Activated T-cell treated with anti-CD3 and anti-CD28 coated beads for 4 hours (primary cell): ENCODE measurements at regions not wholly inside any gene's neighbourhood (a gene's known extent, or its start where the extent isn't known, plus 50 kb on each side); places are given as distances from the start of the nearest gene placed in this dataset.

Source experiments
- DNase-seq: peaks from one replicate; pipeline ENCODE4 v3.0.0-alpha.2; 2020

DNA sequence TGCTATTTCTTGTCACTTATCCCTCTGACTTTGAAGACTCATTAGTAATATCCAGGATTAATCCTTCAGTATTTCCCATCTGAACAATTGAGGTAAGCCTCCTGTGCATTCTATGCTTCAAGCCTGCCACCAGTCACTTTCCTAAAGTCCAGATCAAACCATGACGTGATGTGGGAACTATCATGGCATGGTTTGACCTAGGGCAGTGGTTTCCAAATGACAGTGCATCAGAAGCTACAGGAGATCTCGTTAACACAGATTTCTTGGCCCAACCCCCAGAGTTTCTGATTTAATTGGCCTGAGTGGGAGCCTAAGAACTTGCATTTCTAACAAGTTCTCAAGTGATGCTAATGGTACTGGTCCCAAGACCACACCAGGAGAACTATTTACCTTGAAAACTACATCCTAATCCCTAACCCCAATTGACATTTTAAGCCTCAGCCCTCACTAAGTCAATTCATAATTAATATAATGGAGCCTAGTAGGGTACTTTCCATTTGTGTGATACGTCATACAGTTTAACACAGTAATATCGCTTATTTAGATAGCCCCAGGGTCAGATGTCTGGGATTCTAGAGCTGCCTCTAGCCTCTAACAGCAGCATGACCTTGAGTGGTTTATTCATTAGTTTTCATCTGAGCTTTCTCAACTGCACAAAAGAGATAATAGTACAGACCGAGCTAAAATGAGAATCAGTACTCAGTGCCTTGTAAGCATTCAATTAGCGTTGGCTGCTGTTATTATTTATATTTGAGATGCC is 907.6 kb downstream of the TFAP2A start:
- no peak for DNase-seq

DNA sequence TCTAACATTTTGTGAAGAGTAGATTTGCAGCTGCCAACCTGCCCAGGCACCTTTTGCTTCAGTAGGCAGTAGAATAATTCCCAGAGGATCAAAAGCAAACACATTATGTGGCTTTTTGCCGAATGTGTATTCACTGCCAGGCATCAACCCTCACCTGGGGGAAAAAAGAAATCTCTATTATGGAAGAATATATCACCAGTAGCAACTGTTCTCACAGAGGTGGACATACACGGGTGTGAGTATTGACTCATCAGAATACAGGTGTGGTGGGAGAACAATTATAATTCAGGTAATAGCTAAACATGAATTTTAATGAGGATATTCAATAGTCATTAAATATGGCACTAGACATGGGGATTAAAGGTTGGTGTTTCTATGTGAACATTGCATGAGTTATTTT is 910.7 kb downstream of the TFAP2A start:
- DNase-seq: no peak

DNA sequence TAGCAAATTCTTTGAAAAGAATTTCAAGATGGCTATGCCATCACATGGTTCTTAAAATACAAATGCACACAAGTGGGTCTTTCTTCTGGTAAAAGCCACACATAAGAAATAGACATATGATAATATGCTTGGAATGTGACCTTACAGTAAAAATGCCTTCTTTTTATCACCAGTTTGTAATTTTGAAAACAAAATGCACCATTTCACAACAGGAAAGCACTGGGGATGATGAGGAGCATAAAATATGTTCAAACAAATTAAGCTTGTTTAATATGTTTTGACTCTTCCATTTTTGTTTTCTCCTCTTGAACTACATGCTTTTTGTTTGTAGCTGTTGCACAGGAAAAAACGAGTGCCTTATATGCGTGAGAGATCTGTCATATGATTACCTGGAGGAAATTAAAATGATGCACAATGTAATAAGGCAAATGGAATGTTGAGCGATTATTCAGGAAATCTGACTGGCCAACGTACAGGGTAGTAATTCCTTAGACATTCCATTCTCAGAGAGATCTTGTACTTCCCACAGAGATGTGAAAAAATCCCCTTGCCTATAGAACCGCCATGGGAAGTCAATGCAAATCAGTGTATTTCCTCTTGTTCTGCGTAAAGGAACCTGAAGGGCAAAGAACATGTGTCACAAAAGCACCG is 911.6 kb downstream of the TFAP2A start:
- DNase-seq: no peak

DNA sequence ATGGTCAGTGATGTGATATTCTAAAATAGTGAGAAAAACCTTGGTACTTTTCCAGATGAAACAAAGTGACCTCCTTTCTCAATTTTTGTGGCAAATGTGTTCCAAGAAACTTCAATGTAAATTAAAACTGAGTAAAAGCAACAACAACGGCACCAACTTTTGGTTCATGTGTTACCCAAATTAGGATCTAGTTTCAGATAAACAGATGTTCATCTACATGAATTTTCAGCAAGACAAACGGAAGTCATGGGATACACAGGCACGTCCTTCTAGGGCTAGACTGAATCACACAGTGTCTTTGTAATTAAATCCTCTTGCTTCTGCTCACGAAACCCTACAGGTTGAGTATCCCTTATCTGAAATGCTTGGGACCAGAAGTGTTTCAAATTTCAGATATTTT is 915.2 kb downstream of the TFAP2A start:
- no peak for DNase-seq

DNA sequence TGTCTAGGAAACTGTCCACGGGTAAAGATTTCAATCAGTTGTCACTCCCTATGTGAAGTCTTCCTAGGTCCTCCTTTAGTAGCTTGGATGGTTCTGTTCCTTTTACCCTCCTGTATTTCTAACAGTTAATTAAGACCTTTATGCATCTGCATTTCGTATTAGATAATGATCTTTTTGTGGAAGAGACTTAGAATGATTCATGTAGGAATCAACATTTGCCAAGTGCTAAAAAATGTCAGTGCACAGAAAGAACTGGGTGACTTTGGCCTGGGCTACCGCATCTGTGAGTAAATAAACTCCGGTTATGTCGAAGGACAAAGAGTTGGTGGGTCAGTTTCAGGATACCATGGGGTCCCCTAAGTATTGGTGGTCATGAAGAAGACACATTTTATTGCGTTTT is 918.0 kb downstream of the TFAP2A start:
- DNase-seq: no peak

DNA sequence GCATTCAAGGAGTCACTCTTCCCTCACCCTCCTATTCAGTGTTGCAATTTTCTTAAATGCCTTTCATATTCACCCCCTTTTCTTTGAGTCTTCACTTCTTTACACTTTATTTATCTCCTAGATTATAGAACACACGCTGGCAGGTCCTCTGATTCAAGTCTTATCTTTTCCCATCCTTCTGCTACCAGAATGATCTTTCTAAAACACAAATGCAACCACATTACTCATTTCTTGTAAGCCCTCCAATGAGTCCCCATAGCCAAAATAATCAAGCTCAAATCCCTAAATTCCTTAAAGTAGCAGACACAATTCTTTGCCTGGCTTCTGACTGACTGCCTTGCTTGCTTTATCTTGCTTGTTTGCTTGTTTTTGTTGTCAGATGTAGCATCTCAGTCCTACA is 920.0 kb downstream of the TFAP2A start:
- DNase-seq: no peak

DNA sequence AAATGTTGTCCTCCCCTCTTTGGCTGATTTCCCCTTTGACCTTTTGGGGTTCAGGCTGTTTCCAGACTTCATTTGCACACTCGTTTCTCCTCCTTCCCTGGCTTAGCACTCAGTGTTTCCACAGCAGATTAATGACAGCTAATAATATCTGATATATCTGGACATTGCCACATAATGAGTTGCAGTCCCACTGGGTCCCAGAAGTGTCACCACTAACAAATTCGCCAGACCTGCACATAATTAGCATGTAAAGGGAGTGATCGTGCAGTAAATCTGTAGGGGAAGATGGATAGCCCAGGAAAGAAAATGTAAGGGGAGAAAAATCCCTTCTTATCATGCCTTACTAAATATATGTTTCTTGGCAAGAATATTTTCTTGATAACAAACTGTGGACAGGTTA is 922.1 kb downstream of the TFAP2A start:
- no peak for DNase-seq

DNA sequence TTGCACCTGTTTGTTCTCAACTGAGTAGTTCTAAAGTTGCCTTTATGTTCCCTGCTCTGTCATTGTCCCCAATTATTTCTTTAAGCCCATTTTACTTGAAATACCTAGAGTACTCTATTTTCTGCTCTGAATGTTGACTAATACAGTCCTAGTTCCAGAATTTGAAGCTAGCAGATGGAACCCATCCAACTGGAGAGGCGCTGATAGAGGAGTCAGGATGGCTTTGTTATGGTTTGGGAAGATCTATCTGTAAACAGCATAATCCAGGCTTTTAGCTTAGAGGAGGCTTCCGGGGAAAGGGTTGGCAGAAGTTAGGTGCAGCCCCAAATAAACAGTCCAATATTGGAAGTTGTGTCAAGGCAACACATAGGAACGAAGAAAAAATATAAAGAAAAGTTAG is 927.7 kb downstream of the TFAP2A start:
- DNase-seq: no peak

DNA sequence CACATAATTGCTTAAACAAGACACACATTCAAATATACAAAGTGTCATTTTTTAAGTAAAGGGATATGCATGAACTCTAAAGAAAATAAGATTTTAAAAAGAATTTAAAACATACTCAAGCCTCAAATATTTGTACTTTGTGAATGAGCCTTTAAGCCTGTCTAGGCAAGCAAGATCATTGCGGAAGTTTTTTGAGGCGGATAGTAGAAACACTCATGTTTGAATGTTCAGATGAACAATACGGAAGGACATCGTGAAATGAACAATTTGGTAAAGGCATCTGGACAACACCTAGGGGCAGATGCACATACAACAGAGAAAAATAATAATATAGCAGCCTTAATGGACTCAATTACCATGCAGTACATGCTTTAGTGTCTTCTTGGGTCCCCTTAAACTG is 928.9 kb downstream of the TFAP2A start:
- DNase-seq: no peak

DNA sequence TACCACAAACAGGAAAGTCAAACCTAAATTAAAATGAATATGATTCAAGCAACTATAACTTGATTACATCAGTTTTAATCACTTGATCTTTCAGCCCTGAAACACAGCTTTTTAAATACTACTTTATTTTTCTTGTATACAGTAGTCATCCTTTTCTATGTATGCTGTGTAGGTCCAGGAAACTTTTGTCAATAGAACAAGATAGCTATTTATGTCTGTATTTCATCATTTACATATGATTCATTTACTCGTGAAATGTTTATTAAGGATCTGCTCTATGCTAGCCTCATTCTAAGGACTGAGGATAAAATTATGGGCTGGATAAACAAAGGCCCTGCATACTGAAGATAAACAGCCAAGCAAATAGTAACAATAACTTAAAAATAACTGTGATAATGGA is 930.2 kb downstream of the TFAP2A start:
- DNase-seq: no peak

DNA sequence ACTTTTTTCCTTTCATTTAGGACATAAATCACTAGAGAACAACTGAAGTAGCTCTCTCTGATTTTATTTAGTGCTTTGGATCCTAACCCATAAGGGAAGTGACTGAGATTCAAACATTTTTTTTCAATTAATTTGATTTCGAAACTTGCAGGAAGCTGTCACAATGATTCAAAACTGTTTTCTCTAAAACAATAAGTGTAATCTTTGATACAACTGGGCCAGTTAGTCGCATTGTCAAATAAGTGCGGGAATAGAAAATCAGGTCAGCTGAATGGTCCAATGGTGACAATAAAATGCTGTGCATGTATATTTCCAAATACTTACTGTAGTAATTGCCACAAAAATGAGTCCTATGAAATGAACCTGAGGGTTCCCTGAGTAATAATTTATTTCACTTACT is 930.8 kb downstream of the TFAP2A start:
- DNase-seq: no peak

DNA sequence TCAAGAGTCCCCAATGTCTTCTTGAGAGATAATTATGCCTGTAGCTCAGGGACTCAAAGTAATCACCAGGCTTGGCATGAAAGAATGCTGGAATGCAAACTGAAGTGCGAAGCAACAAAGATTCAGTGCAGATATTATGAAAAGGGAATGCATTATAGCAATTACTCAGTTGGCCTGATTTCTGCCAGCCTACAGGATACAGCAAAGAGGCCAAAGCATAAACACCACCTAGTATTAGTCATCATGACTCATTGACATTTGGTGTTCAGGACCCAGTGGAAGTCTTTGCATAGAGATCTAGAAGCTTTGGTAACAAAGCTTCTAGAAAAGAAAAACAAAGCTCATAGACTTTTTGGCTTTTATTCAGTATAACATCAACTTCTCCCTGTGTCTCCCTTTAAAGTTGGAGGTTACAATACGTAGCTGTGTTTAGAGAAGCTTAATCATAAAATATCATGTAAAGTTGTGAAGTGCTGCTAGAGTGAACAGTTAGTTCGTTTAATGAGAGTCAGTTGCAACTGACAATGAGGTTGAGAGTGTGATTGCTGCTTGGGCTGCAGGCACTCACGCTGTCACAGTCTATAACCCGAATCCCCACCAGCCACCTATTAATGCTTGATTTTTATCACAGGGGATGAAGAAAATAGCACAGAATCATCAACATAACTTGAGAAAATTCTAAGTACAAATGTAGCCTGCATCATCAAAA is 932.7 kb downstream of the TFAP2A start:
- DNase-seq: no peak

DNA sequence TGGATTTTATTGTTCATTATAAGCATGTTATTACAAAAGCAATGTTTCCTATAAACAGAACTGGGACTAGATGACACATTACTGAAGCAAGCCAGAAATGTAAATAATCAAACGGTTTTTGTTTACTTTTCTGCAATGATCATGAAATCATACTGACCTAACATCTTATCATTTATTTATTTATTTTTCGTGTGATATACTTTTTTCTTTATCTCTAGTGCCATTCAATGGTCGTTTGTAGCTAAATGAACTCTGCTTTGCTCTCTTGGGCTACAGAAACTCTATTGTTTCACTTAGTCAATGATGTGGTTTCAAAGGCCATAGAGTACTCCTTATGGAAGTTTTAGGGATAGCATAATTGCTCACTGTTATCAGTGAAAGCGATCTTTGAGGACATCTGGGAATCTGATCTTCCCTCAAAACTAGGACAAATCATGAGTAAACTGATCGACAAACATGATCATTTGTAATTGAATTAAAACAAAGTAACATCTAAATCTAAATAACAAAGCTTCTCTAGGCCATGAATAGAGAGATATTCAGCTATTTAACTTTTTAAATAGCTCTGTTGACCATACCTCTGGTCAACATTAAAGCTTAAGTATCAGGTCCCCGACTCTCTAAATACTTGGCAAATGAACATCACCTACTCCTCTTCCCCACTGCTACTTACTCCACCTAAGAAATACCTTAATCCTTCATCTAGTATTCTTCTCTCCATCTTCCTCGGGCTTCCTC is 933.4 kb downstream of the TFAP2A start:
- no peak for DNase-seq

DNA sequence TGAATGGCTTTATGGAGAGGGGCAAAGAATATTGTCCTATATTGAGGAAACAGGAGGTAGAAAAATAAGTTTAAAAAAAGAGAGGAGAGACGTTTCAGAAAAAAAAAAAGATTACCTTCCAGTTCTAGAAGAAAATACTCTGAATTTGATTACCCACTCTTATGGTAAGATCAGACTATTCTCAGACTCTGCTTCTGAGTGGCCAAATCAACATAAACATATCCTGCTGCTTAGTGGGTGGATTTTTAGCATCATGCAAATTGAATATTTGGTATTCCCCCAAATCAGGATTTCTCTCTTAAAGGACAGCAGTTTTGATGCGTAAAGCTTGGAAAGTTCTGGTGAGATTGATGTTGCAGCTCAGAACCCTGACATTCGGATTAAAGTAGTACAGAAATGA is 946.6 kb downstream of the TFAP2A start:
- no peak for DNase-seq

DNA sequence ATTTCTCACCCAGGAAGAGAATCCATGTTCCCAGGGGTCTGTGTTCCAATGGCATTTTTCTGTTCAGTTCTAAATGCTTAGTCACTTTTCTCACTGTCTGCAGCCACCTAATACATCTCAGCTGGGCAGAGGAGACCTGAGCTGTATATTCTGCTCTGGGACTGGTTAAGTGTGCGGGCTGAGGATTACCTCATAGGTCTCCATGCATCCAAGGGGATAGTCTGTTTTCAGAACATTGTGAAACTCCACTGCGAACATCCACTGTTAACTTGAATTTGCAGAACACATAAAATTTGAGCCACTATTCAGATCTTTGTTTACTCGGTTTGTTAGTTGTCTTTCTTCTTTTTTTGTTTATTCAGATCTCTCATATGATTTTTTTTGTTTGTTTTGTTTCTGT is 947.1 kb downstream of the TFAP2A start:
- no peak for DNase-seq

DNA sequence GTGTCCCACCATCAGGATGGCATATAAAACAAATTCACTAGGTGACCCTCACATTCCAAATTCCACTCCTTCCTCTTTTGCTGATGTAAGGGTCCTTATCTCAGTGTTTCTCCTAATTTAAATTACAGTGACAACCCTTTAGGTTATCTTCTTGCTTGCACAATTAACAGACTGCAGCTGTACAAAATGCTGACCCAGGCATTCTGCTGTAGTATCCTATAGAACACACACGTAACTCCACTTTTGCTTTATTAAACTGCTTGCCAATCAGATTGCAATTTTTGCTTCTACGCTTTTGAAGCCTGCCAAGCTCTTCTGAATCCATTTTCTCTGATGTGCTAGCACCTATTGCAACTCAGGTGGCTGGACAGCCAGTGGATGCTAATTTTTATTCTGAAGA is 950.3 kb downstream of the TFAP2A start:
- no peak for DNase-seq

DNA sequence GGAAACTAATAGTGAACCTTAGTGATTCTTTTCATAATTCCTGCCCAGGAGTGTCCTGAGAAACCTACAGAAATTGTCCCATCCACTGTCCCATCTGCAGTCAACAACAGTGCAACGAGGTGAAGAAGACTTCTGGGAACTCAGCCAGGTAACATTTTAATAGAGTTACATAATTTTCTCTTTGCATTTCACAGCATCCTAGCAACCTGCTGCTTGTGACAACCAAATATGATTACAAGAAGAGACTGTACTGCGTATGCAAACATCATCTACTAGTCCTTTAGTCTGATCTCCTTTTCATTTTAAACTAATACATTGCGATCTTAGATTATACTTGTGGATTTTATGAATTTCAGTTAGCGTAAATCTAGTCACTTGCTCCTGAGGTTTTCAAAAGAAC is 951.6 kb downstream of the TFAP2A start:
- no peak for DNase-seq

DNA sequence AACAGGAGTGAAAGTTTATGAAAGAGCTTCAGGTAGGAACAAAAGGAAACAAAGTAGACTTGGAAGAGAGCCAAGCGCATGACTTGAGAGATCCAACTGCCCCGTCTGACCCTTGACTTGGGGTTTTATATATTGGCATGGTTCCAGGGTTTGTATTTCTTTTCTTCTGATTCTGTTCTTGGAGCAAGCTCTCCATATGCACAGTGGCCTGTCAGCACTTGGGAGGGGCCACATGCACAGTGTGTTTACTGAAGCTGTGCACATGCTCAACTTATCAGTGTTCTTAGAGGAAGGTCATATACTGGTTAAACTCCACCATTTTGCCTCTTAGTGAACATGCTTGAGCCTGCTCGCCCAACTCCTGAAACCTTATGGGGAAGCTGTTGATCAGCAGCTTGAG is 953.7 kb downstream of the TFAP2A start:
- no peak for DNase-seq

DNA sequence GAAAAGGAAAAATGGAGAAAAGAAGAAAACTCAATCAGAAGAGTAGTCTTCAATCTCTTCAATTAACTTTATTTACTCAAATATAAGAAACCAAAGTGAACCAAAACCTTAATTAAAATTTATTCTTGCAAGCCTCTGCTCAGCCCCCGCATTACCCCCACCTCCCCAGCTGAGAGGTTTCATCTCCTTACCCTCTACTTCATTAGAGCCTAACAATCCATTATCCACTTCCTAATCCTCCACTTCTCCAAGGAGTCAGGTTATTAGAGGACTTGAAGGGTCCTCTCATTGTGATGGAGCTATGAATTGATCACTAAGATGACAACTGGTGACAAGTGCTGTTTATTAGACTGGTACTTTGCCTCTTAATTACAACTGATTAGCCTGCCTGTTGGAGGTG is 956.5 kb downstream of the TFAP2A start:
- no peak for DNase-seq

DNA sequence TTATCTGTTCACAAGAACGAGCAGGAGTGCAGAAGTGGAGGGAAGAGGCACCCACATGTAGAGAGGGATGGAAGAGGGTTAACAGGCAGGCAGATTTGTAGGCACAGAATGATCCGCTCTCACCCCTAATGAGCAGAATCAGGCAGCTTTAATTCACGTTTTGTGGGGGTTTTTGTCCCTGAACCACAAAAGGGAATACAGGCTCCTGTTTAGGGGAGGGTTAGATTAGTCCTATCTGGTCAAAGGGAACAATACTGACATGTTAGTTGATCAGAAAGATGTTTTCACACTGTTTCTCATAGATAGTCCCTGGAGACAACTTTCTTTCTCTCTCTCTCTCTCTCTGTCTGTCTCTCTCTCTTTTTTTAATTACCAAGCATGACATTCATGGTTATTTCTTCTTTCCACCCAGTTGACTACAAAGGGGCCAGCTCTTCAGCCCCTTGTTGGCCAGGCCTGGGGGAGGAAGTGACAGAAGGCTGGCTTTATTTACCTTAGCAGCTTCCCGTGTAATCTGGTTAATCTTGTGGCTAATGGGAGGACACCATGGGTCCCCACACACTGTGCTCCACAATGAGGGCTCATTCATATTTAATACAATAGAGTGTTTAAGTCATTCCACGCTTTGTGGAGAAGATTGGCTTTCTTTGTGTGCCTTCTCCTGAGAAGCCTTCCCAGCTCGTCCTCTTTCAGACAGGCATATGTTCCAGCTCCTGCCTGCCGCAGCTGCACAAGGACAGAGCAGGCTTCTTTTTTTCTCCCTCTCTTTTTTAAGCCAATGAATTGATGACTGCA is 958.8 kb downstream of the TFAP2A start:
- no peak for DNase-seq

DNA sequence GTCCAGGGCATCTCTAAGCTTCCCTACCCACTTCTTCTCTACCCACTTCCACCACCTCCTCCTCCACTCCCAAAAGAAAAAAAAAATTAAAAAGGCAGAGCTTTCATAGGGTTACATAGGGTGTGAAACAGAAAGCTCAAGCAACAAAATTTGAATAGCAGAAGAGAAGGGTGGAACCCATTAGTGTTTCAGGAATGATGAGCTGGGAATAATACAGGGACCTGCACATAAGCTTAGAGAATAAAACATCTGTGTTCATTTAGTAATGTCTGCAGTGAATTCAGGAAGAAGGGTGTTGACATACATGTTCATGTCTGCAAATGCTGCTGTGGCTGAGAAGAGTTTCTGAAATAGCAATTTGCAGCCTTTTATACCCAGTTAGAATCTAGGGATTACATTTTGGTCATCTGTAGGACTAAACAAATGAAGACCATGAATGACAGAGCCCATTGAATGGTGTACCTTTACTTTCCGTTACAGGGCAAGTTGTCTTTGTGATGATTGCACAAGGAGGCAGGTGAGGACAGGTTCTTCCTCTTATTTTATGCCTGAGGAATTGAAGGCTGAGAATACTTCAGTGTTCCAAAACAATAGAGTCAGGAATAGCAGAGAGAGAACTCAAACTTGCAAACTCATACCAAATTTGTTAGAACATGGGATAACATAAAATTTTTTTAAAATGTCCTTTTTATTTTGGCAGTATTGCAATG is 975.1 kb downstream of the TFAP2A start:
- DNase-seq: no peak

DNA sequence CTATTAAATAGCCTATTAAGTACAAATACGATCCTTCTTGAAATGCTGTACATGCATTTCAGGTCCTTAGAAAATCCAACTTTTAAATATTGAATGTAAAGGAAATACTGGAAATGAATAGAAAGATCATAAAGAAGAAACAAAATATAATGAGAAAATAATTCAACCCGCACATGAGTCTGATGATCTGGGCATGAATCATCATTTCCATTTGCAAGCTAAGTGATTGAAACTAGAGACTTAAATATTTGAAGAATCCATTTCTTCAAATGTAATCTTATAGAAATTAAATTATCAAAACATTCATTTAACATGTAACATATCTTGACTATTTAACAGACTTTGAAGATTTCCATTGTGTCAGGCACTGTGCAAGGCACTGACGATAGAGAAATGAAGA is 977.0 kb downstream of the TFAP2A start:
- DNase-seq: no peak
